Naive thymus-derived CD4-positive, alpha-beta T cell (primary cell): ENCODE measurements at regions not wholly inside any gene's neighbourhood (a gene's known extent, or its start where the extent isn't known, plus 50 kb on each side); places are given as distances from the start of the nearest gene placed in this dataset.

Source experiments
- ATAC-seq: fragments of 150-1000 bp; cut with Tn5 transposase; 2 replicates; pipeline ENCODE4 v1.10.0; 2021; ENCODE audit warnings: mild to moderate bottlenecking, moderate library complexity
- CTCF ChIA-PET: fragments of 350-600 bp; sonication (Branson Sonifier 250); formaldehyde crosslinking; loops from one replicate; lab custom pipeline; 2021; ENCODE audit warnings: antibody characterized with exemption; lab: Charles Lee
- POLR2A ChIA-PET: fragments of 350-600 bp; sonication (Branson Sonifier 250); formaldehyde crosslinking; loops from one replicate; lab custom pipeline; 2021; ENCODE audit warnings: antibody characterized with exemption, inconsistent platforms; lab: Charles Lee
- DNase-seq, 9 donors: peaks; one replicate each; pipeline versions ENCODE4 v3.0.0 to v3.0.0-alpha.2; 2020 to 2022; ENCODE audit warnings: mixed read lengths in 1 of 9
- H3K27ac ChIP-seq: one replicate; pipeline ENCODE4 v1.7.0; 2013; ENCODE audit warnings: mild to moderate bottlenecking, low read depth, low read length, moderate library complexity
- H3K27me3 ChIP-seq, 2 donors: one replicate each; pipeline ENCODE4 v1.7.0; 2013; ENCODE audit warnings: low read length in 2 of 2, mild to moderate bottlenecking in 2 of 2, moderate library complexity in 2 of 2; ENCODE audit not compliant: control insufficient read depth in 2 of 2, insufficient read depth in 2 of 2
- H3K36me3 ChIP-seq, 3 experiments: 1 replicate in 2 of 3; 2 replicates in 1 of 3; pipeline ENCODE4 v1.7.0; 2013; ENCODE audit warnings: low read length in 3 of 3, mild to moderate bottlenecking in 3 of 3, moderate library complexity in 1 of 3; ENCODE audit not compliant: insufficient read depth in 3 of 3, control insufficient read depth in 2 of 3
- H3K4me1 ChIP-seq, 2 donors: one replicate each; pipeline ENCODE4 v1.7.0; 2013; ENCODE audit warnings: low read length in 2 of 2, mild to moderate bottlenecking in 2 of 2, moderate library complexity in 1 of 2; ENCODE audit not compliant: control insufficient read depth in 2 of 2, insufficient read depth in 2 of 2
- H3K4me3 ChIP-seq: 2 replicates; pipeline ENCODE4 v1.7.0; 2013; ENCODE audit warnings: mild to moderate bottlenecking, low read length
- H3K9me3 ChIP-seq, 3 experiments: 1 replicate in 2 of 3; 2 replicates in 1 of 3; pipeline ENCODE4 v1.7.0; 2013; ENCODE audit warnings: low read length in 3 of 3; ENCODE audit not compliant: control insufficient read depth in 2 of 3
- H3K27ac Mint-ChIP-seq, 9 donors: one replicate each; pipeline ENCODE4 v1.8.0; 2020 to 2022; ENCODE audit warnings: mixed read lengths in 9 of 9, mild to moderate bottlenecking in 8 of 9, moderate library complexity in 5 of 9, inconsistent platforms in 2 of 9
- H3K27me3 Mint-ChIP-seq, 5 donors: one replicate each; pipeline ENCODE4 v1.8.0; 2021 to 2022; ENCODE audit warnings: mixed read lengths in 5 of 5, mild to moderate bottlenecking in 1 of 5
- H3K36me3 Mint-ChIP-seq, 5 donors: one replicate each; pipeline ENCODE4 v1.8.0; 2020 to 2022; ENCODE audit warnings: mixed read lengths in 5 of 5, mild to moderate bottlenecking in 3 of 5, inconsistent platforms in 1 of 5
- H3K4me1 Mint-ChIP-seq, 7 donors: one replicate each; pipeline ENCODE4 v1.8.0; 2020 to 2022; ENCODE audit warnings: mixed read lengths in 7 of 7, mild to moderate bottlenecking in 3 of 7, inconsistent platforms in 1 of 7
- H3K4me3 Mint-ChIP-seq, 10 donors: one replicate each; pipeline ENCODE4 v1.8.0; 2020 to 2022; ENCODE audit warnings: mild to moderate bottlenecking in 10 of 10, mixed read lengths in 10 of 10, moderate library complexity in 6 of 10, inconsistent platforms in 2 of 10
- H3K9me3 Mint-ChIP-seq, 11 donors: one replicate each; pipeline ENCODE4 v1.8.0; 2020 to 2022; ENCODE audit warnings: mixed read lengths in 11 of 11, mild to moderate bottlenecking in 4 of 11, inconsistent platforms in 1 of 11, moderate library complexity in 1 of 11
- intact Hi-C, 2 donors: fragments of 100-400 bp; cut with micrococcal nuclease; formaldehyde crosslinking; loops; one replicate each; pipeline ENCODE4 v1.15.1; 2023

GRCh38 chr11:95517453-95517852, 272.1 kb downstream of the FAM76B start:
- no peaks in the 10 kb centered on the region for H3K27me3 Mint-ChIP-seq
- H3K27ac Mint-ChIP-seq = no peak overlapping the region
- no peak overlapping the region for H3K4me3 Mint-ChIP-seq
- DNase-seq (no peak), ATAC-seq (no peak)
- no peaks in the 10 kb centered on the region for H3K27me3 ChIP-seq
- no peaks in the 10 kb centered on the region for H3K36me3 ChIP-seq
- ChIA-PET POLR2A (interaction anchor here (1.0 kb wide), 1 partner anchor 29 kb away, joined by 3 read pairs; no protein-coding TSS in a partner anchor), CTCF (no interaction called here)
- H3K4me1 Mint-ChIP-seq = peaks cover 0 to 5% (median 0%) of the 10 kb centered on the region in 7 donors
- no peak overlapping the region for H3K4me3 ChIP-seq
- H3K9me3 ChIP-seq = no peaks in the 10 kb centered on the region
- H3K4me1 ChIP-seq = no peaks in the 10 kb centered on the region
- H3K9me3 Mint-ChIP-seq = peaks cover 0 to 7% (median 0%) of the 10 kb centered on the region in 11 donors
- intact Hi-C loops = loop anchor here in 1 of 2 donors (5.0 kb wide), 1 partner anchor 190 kb away; no protein-coding TSS in a partner anchor
- H3K36me3 Mint-ChIP-seq = peaks cover 0 to 4% (median 0%) of the 10 kb centered on the region in 5 donors
- H3K27ac ChIP-seq = no peak overlapping the region

GRCh38 chr11:95516786-95517185, 272.8 kb downstream of the FAM76B start:
- H3K9me3 Mint-ChIP-seq = peaks cover 0 to 7% (median 0%) of the 10 kb centered on the region in 11 donors
- H3K4me3 Mint-ChIP-seq = no peak overlapping the region
- CTCF ChIA-PET = no interaction called here
- peaks cover 0 to 5% (median 0%) of the 10 kb centered on the region in 7 donors for H3K4me1 Mint-ChIP-seq
- H3K27me3 Mint-ChIP-seq = no peaks in the 10 kb centered on the region
- ATAC-seq (no peak), DNase-seq (no peak)
- intact Hi-C loops = loop anchor here in 1 of 2 donors (5.0 kb wide), 1 partner anchor 191 kb away; no protein-coding TSS in a partner anchor
- no peaks in the 10 kb centered on the region for H3K4me1 ChIP-seq
- H3K36me3 Mint-ChIP-seq = peaks cover 0 to 4% (median 0%) of the 10 kb centered on the region in 5 donors
- no peak overlapping the region for H3K27ac ChIP-seq
- H3K36me3 ChIP-seq = no peaks in the 10 kb centered on the region
- no peak overlapping the region for H3K27ac Mint-ChIP-seq
- POLR2A ChIA-PET = interaction anchor here (0.6 kb wide), 1 partner anchor 13 kb away, joined by 3 read pairs; no protein-coding TSS in a partner anchor
- H3K27me3 ChIP-seq = no peaks in the 10 kb centered on the region
- H3K9me3 ChIP-seq = no peaks in the 10 kb centered on the region
- no peak overlapping the region for H3K4me3 ChIP-seq

- Mint-ChIP-seq H3K27me3 (no peaks in the 10 kb centered on the region), H3K36me3 (peaks cover 0 to 4% (median 0%) of the 10 kb centered on the region in 5 donors), H3K4me1 (peaks cover 0 to 5% (median 0%) of the 10 kb centered on the region in 7 donors), H3K27ac (no peak overlapping the region), H3K4me3 (no peak overlapping the region), H3K9me3 (peaks cover 0 to 6% (median 0%) of the 10 kb centered on the region in 11 donors)
- CTCF ChIA-PET = no interaction called here
- H3K9me3 ChIP-seq = no peaks in the 10 kb centered on the region
- DNase-seq = no peak
- no peaks in the 10 kb centered on the region for H3K36me3 ChIP-seq
- H3K4me3 ChIP-seq = no peak overlapping the region
- intact Hi-C loops = loop anchor here in 1 of 2 donors (5.0 kb wide), 1 partner anchor 191 kb away; no protein-coding TSS in a partner anchor
- POLR2A ChIA-PET = interaction anchor here (0.6 to 0.7 kb wide), 2 partner anchors 8 to 14 kb away, joined by 3 read pairs; no protein-coding TSS in a partner anchor
- no peak overlapping the region for H3K27ac ChIP-seq
- no peaks in the 10 kb centered on the region for H3K27me3 ChIP-seq
- no peak for ATAC-seq
- no peaks in the 10 kb centered on the region for H3K4me1 ChIP-seq
Measured at GRCh38 chr11:95516175-95516574, 273.4 kb downstream of the FAM76B start.

- peaks cover 0 to 5% (median 0%) of the 10 kb centered on the region in 7 donors for H3K4me1 Mint-ChIP-seq
- no peak for ATAC-seq
Measured at GRCh38 chr11:95515371-95515770, 274.2 kb downstream of the FAM76B start.

GRCh38 chr11:95514416-95515110, 275.0 kb downstream of the FAM76B start:
- H3K4me3 ChIP-seq = no peak overlapping the region
- no peaks in the 10 kb centered on the region for H3K9me3 ChIP-seq
- H3K36me3 Mint-ChIP-seq = peaks cover 0 to 4% (median 0%) of the 10 kb centered on the region in 5 donors
- no peak overlapping the region for H3K27ac ChIP-seq
- H3K9me3 Mint-ChIP-seq = peaks cover 0 to 5% (median 0%) of the 10 kb centered on the region in 11 donors
- intact Hi-C loops = loop anchor here in 1 of 2 donors (5.0 kb wide), 1 partner anchor 193 kb away; no protein-coding TSS in a partner anchor
- H3K27me3 Mint-ChIP-seq = no peaks in the 10 kb centered on the region
- no peaks in the 10 kb centered on the region for H3K36me3 ChIP-seq
- no peak for ATAC-seq
- H3K27me3 ChIP-seq = no peaks in the 10 kb centered on the region
- no peak overlapping the region for H3K4me3 Mint-ChIP-seq
- H3K4me1 ChIP-seq = no peaks in the 10 kb centered on the region
- CTCF ChIA-PET = interaction anchor here (0.6 to 1.1 kb wide), 2 partner anchors 15 to 51 kb away, joined by 3 read pairs; no protein-coding TSS in a partner anchor
- peaks cover 0 to 5% (median 0%) of the 10 kb centered on the region in 7 donors for H3K4me1 Mint-ChIP-seq
- no peak overlapping the region for H3K27ac Mint-ChIP-seq
- no peak for DNase-seq
- POLR2A ChIA-PET = no interaction called here

More at GRCh38 chr11:95515371-95515770, 274.2 kb downstream of the FAM76B start:
- ChIA-PET CTCF (no interaction called here), POLR2A (interaction anchor here (0.7 kb wide), 1 partner anchor 9 kb away, joined by 3 read pairs; no protein-coding TSS in a partner anchor)
- no peak overlapping the region for H3K27ac Mint-ChIP-seq
- Histone ChIP-seq H3K4me1 (no peaks in the 10 kb centered on the region), H3K4me3 (no peak overlapping the region), H3K9me3 (no peaks in the 10 kb centered on the region), H3K27me3 (no peaks in the 10 kb centered on the region), H3K36me3 (no peaks in the 10 kb centered on the region), H3K27ac (no peak overlapping the region)
- intact Hi-C loops = loop anchor here in 1 of 2 donors (5.0 kb wide), 1 partner anchor 192 kb away; no protein-coding TSS in a partner anchor
- peaks cover 0 to 4% (median 0%) of the 10 kb centered on the region in 5 donors for H3K36me3 Mint-ChIP-seq
- no peak for DNase-seq
- H3K27me3 Mint-ChIP-seq = no peaks in the 10 kb centered on the region
- peaks cover 0 to 5% (median 0%) of the 10 kb centered on the region in 11 donors for H3K9me3 Mint-ChIP-seq
- H3K4me3 Mint-ChIP-seq = no peak overlapping the region

- intact Hi-C loops = no loop called here
- Histone ChIP-seq H3K4me1 (no peaks in the 10 kb centered on the region), H3K27me3 (no peaks in the 10 kb centered on the region), H3K4me3 (no peak overlapping the region), H3K27ac (no peak overlapping the region), H3K36me3 (no peaks in the 10 kb centered on the region), H3K9me3 (no peaks in the 10 kb centered on the region)
- DNase-seq (no peak), ATAC-seq (no peak)
- Mint-ChIP-seq H3K4me3 (no peak overlapping the region), H3K36me3 (peaks cover 0 to 4% (median 0%) of the 10 kb centered on the region in 5 donors), H3K4me1 (peaks cover 0 to 5% (median 0%) of the 10 kb centered on the region in 7 donors), H3K9me3 (peaks cover 0 to 2% (median 0%) of the 10 kb centered on the region in 11 donors), H3K27me3 (peaks cover 0 to 2% (median 0%) of the 10 kb centered on the region in 5 donors), H3K27ac (peak overlapping the region in 1 of 9 donors; percentile 59)
- POLR2A ChIA-PET = interaction anchor here (1.1 kb wide), 1 partner anchor 18 kb away, joined by 3 read pairs; no protein-coding TSS in a partner anchor
- CTCF ChIA-PET = no interaction called here
Measured at GRCh38 chr11:95512682-95513081, 276.9 kb downstream of the FAM76B start.
